ENCODE measurements at regions not wholly inside any gene's neighbourhood (a gene's known extent, or its start where the extent isn't known, plus 50 kb on each side); places are given as distances from the start of the nearest gene placed in this dataset.
"Not testable (repeated sequence)": the region's sequence is repeated elsewhere in the genome, so short reads cannot be mapped to it uniquely, and the experiment has no call there.

DNA sequence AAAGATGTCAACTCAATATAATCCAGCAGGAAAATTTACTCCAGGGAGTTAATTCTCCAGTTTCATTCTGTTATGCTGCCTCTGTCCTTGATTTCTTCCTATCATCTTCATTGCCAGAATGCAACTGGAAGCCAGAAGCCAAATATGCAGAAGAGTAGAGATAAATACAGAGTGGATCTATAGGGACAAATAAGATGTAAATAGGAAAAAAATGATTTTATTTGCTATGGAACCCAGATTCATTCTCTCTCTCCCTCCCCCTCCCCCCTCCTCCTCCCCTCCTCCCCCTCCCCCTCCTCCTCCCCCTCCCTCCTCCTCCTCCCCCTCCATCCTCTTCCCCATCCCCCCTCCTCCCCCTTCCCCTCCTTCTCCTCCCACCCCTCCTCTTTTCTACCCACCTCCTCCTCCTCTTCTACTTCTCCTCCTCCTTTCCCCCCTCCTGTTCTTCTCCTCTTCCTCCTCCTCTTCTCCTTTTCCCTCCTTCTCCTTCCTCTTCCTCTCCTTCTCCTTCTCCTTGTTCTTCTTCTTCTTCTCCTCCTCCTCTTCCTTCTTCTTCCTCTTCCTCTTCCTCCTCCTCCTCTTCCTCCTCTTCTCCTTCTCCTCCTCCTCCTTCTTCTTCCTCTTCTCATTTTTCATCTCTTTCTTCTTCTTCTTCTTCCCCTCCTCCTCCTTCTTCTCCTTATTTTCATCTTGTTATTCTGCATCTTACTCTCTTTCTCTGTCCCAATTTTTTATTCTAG, 306.4 kb downstream of the NUF2 start:
- ATAC-seq (no peak), DNase-seq (no peak)
- Mint-ChIP-seq H3K4me1 (ENCODE audit: low read depth) (no peaks in the 10 kb centered on the region), H3K36me3 (ENCODE audit: insufficient read depth) (no peaks in the 10 kb centered on the region), H3K9me3 (peaks cover 38% of the 10 kb centered on the region), H3K27me3 (ENCODE audit: low read depth) (no peaks in the 10 kb centered on the region), H3K4me3 (no peak overlapping the region)

DNA sequence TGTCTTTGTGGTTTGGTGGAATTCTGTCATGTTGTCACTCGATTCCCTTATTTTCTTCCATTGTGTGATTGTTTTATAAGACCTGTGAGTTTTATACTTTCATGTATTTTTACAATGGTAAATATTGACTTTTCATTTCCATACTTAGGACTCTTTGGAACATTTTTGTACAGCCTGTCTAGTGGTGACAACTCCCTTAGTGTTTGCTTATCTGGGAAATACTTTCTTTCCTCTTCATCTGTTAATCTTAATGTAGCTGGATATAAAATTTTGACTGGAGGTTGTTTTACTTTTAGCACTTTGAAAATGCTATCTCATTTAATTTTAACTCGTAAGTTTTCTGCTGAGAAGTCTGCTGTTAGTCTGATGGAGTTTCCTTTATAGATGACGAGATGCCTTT, 310.5 kb downstream of the NUF2 start:
- H3K9me3 Mint-ChIP-seq = peaks cover 46% of the 10 kb centered on the region
- no peak overlapping the region for H3K4me3 Mint-ChIP-seq
- no peaks in the 10 kb centered on the region for H3K27me3 Mint-ChIP-seq (ENCODE audit: low read depth)
- H3K4me1 Mint-ChIP-seq (ENCODE audit: low read depth) = no peaks in the 10 kb centered on the region
- ATAC-seq (no peak), DNase-seq (no peak)
- no peaks in the 10 kb centered on the region for H3K36me3 Mint-ChIP-seq (ENCODE audit: insufficient read depth)

DNA sequence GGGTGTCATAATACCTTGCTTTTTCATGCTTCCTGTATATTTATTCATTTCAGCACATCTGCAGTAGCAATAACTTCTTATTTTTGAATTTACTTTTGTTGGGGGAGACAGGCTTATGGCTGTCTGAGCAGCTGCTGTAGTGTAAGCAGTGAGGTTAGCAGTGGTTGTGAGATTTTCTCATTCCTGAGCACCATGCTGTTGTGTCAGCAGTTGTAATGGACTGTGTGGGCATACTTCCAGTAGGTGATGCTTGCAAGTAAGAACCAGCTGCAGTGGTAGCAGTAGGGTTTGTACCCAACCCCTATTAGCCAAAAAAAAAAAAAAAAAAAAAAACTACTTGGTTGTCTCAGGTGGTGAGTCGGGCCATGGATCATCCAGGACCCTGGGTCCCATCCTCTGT, 311.6 kb downstream of the NUF2 start:
- Mint-ChIP-seq H3K27me3 (ENCODE audit: low read depth) (no peaks in the 10 kb centered on the region), H3K9me3 (peaks cover 48% of the 10 kb centered on the region), H3K4me3 (no peak overlapping the region), H3K36me3 (ENCODE audit: insufficient read depth) (no peaks in the 10 kb centered on the region), H3K4me1 (ENCODE audit: low read depth) (no peaks in the 10 kb centered on the region)
- DNase-seq = no peak
- no peak for ATAC-seq

DNA sequence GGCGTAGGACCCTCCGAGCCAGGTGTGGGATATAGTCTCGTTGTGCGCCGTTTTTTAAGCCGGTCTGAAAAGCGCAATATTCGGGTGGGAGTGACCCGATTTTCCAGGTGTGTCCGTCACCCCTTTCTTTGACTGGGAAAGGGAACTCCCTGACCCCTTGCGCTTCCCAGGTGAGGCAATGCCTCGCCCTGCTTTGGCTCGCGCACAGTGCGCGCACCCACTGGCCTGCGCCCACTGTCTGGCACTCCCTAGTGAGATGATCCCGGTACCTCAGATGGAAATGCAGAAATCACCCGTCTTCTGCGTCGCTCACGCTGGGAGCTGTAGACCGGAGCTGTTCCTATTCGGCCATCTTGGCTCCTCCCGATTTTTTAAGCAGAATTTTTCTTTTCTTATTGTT, 323.9 kb downstream of the NUF2 start:
- not testable (repeated sequence) for H3K4me3 Mint-ChIP-seq; H3K4me1 Mint-ChIP-seq (ENCODE audit: low read depth); H3K36me3 Mint-ChIP-seq (ENCODE audit: insufficient read depth)

DNA sequence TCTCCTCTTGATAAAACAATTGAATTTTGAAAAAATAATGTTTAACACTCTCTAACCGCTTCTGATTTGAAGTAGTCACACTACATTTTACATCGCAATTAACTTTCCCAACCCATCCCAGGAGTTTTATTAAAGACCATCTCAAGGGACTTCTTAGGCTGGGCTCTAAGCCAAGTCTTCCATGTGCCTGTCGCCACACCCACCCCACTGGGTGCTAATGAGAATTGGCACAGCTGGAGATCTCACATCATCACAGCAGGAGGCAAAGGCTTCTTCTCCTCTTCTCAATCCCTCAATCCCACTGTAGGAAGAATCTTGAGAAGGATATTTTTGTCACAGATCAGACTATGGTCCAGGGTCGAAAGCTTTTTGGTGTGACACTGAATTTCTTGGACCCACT, 328.9 kb downstream of the NUF2 start:
- DNase-seq (no peak), ATAC-seq (no peak)
- Mint-ChIP-seq H3K4me1 (ENCODE audit: low read depth) (no peaks in the 10 kb centered on the region), H3K27me3 (ENCODE audit: low read depth) (no peaks in the 10 kb centered on the region), H3K9me3 (no peaks in the 10 kb centered on the region), H3K4me3 (no peak overlapping the region), H3K36me3 (ENCODE audit: insufficient read depth) (no peaks in the 10 kb centered on the region)

More for the DNA sequence above, 323.9 kb downstream of the NUF2 start:
- H3K9me3 Mint-ChIP-seq; DNase-seq; H3K27me3 Mint-ChIP-seq (ENCODE audit: low read depth); ATAC-seq: not testable (repeated sequence)

DNA sequence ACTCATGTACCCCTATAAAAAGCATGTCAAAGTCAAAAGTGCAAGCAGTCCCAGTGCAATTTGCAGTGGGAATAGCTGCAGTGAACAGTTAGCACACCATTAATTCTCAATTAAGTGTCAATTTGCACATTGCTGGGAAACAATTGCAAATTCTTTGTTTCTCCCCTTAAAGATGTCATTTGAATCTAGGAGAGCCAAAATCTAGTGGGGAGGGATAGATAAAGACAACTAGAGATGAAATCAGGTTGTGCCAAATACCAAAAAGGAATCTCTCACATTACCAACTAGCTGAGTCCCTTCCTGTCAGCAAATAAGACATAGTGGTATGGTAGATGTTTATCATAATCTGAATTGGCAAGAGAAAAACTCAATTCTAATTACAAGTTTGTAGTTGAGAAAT, 330.7 kb downstream of the NUF2 start:
- DNase-seq (no peak), ATAC-seq (no peak)
- H3K27me3 Mint-ChIP-seq (ENCODE audit: low read depth) = no peaks in the 10 kb centered on the region
- no peaks in the 10 kb centered on the region for H3K9me3 Mint-ChIP-seq
- H3K36me3 Mint-ChIP-seq (ENCODE audit: insufficient read depth) = no peaks in the 10 kb centered on the region
- H3K4me1 Mint-ChIP-seq (ENCODE audit: low read depth) = no peaks in the 10 kb centered on the region
- no peak overlapping the region for H3K4me3 Mint-ChIP-seq

DNA sequence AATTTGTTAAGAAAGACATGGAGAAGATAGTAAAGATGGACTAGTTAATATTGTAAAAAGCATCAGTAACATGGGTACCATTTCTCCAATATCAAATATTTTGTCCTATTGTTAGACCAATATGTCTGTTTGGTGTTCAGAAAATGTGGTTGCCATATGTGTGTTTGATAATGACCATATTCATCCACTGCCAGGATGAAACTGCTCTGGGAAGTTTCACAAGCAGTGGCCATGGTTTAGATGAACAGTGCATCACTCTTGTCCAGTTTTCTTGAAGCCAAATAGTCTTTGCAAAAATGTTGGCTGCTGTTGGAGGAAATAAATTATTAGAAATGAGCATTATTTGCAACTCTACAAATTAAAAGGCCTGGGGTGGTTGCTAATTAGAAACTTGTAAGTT, 333.8 kb downstream of the NUF2 start:
- Mint-ChIP-seq H3K4me3 (no peak overlapping the region), H3K9me3 (no peaks in the 10 kb centered on the region), H3K4me1 (ENCODE audit: low read depth) (no peaks in the 10 kb centered on the region), H3K27me3 (ENCODE audit: low read depth) (no peaks in the 10 kb centered on the region), H3K36me3 (ENCODE audit: insufficient read depth) (no peaks in the 10 kb centered on the region)
- DNase-seq (no peak), ATAC-seq (no peak)

DNA sequence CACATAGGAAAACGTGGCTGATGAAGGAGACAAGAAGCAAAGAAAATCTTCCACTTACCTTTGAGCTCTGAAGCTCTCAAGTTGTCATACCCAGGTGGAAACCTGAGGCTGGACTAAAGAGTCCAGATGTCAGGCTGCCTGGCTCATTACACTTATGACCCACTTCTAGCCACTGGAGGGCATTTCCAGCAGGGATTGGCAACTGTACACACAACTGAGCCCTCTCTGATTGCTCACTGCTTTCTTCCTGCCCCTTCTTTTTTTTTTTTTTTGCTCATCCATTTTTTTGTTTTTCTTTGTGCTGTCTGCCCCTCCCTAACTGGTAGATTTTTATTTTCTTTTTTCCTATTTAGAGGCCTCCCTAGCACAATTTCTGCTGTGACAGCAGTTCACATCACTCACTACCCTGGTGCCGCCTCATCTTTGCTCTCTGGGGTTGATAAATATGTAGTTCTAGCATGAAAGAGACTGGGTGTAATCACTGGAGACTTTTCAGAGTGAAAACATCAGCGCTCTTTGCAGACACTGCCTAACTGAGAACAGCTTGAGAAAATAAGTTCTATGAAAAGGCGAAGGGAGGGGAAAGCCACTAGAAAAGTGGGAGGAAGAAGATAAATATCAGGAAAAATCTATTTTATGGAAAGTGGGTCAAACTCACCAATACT, 334.5 kb downstream of the NUF2 start:
- Mint-ChIP-seq H3K9me3 (no peaks in the 10 kb centered on the region), H3K4me1 (ENCODE audit: low read depth) (no peaks in the 10 kb centered on the region), H3K27me3 (ENCODE audit: low read depth) (no peaks in the 10 kb centered on the region), H3K36me3 (ENCODE audit: insufficient read depth) (no peaks in the 10 kb centered on the region), H3K4me3 (no peak overlapping the region)
- DNase-seq = no peak
- no peak for ATAC-seq

DNA sequence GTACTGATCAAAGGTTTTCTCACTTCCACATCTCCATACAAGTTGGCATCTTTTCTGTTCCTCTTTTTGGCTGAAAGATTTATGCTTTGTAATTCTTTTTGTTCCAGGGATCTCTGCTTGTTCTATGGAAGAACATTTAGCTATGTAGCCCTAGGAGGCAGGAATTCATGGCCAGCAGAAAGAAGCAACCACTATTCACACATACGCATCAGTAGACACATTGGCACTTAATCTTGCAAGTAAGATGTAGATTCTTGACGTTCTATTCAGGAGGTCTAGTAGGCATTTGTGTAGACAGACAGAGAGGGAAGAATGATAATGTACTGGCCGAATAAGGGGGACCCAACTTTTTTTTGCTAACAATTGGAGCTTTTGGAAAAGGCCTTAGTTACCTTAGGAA, 336.0 kb downstream of the NUF2 start:
- no peaks in the 10 kb centered on the region for H3K36me3 Mint-ChIP-seq (ENCODE audit: insufficient read depth)
- H3K9me3 Mint-ChIP-seq = no peaks in the 10 kb centered on the region
- ATAC-seq (no peak), DNase-seq (no peak)
- H3K4me3 Mint-ChIP-seq = no peak overlapping the region
- no peaks in the 10 kb centered on the region for H3K4me1 Mint-ChIP-seq (ENCODE audit: low read depth)
- no peaks in the 10 kb centered on the region for H3K27me3 Mint-ChIP-seq (ENCODE audit: low read depth)

DNA sequence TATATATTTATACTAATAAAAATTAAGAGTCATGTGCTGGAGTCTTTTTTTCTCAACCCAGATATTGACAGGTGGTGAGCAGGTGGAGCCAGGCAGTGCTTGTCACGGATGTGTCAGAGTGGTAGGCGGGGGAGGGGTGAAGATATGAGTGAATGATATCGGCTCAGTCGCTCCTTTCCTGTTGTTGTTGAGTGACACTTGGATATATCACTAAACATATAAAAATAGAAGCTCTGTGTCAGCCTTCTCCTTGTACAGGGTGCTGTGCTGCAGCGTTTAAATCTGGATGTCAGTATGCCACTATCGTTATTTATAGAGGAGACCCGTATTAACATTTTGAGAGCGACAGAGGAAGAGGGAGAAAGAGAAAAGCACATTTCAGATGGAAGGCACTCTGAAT, 339.6 kb downstream of the NUF2 start:
- no peak for ATAC-seq
- DNase-seq = no peak
- Mint-ChIP-seq H3K4me3 (no peak overlapping the region), H3K27me3 (ENCODE audit: low read depth) (no peaks in the 10 kb centered on the region), H3K9me3 (no peaks in the 10 kb centered on the region), H3K36me3 (ENCODE audit: insufficient read depth) (no peaks in the 10 kb centered on the region), H3K4me1 (ENCODE audit: low read depth) (no peaks in the 10 kb centered on the region)

DNA sequence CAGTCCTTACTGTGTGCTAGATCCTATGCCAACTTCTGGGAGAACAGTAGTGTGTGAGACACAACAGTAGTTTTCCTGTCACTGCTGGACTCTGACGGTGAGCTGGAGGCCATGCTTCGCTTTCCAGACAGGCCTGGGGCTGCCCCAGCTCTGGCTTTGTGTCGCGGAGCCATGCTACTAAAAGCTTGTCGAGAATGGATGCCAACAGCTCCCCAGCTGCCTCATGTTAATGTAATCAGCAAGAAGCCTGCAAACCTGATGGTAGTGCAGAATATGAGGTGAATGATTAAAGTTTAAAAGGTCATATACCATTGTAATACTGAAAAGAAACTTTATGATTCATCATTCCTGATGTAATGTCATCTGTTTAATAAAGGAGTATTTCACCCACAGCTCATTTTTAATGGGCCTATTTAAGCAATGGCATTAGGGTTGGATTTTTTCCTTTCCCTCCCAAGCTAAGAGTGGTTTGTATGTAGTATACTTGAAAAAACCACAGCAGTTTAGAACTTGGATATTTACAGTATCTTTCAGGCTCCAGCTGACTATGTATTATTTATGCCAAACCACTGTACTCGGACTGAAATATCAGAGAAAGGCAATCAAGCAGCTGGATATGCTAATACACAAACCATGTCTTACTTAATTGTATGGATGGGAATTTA, 343.0 kb downstream of the NUF2 start:
- no peak for ATAC-seq
- Mint-ChIP-seq H3K4me1 (ENCODE audit: low read depth) (no peaks in the 10 kb centered on the region), H3K27me3 (ENCODE audit: low read depth) (no peaks in the 10 kb centered on the region), H3K4me3 (no peak overlapping the region), H3K9me3 (no peaks in the 10 kb centered on the region), H3K36me3 (ENCODE audit: insufficient read depth) (no peaks in the 10 kb centered on the region)
- no peak for DNase-seq

DNA sequence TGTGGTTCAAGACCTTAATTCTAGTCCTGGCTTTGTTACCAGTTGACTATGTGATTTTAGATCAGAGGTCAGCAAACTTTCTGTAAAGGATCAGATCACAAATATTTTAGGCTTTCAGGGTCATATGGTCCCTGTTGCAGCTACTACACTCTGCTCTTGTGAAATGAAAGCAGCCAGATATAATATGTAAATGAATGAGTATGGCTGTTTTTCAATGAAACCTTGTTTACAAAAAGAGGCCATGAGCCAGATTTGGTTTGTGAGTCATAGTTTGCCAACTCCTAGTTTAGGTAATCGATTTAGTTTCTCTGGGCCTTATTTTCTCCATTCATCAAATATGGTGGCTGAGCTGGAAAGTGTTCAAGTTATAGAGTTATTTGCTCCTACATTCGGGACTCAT, 346.7 kb downstream of the NUF2 start:
- DNase-seq (no peak), ATAC-seq (no peak)
- H3K4me3 Mint-ChIP-seq = no peak overlapping the region
- no peaks in the 10 kb centered on the region for H3K36me3 Mint-ChIP-seq (ENCODE audit: insufficient read depth)
- H3K27me3 Mint-ChIP-seq (ENCODE audit: low read depth) = no peaks in the 10 kb centered on the region
- H3K9me3 Mint-ChIP-seq = no peaks in the 10 kb centered on the region
- no peaks in the 10 kb centered on the region for H3K4me1 Mint-ChIP-seq (ENCODE audit: low read depth)

DNA sequence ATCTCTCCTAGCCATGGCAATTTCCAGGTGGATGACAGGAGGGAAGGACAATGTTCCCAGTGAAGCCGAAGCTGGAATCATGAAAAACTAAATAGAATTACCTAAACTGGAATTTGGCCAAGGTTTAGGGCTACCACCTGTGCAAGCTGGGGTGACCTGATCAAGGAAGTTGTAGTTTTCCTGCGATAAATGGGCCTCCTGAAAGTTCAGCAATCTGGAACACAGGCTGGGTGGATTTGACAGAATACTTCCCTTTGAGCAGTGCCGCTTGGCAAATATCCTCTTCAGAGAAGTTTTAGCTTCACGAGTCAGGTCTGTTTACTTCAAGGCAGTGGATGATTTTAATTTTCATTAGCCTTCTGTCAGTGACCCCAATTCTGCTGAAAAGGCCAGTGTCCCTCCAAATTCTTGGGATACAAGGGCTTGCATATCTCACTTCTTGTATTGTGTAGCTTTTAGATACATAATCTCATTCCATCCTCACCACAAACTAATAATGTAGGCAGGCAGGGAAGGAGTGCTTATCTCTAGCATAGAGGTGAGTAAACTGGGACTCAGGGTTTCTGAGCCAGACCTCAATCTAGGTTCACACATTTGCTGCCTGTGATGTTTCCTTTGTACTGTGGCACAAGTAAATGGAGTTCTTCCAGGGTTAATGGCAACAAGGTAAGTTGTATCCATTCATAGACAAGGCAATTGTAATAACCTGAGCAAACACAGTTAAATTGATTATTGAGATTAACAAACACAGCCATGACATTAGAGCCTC, 349.4 kb downstream of the NUF2 start:
- ATAC-seq = no peak
- no peak for DNase-seq
- H3K4me1 Mint-ChIP-seq (ENCODE audit: low read depth) = no peaks in the 10 kb centered on the region
- no peaks in the 10 kb centered on the region for H3K27me3 Mint-ChIP-seq (ENCODE audit: low read depth)
- H3K4me3 Mint-ChIP-seq = no peak overlapping the region
- no peaks in the 10 kb centered on the region for H3K36me3 Mint-ChIP-seq (ENCODE audit: insufficient read depth)
- no peaks in the 10 kb centered on the region for H3K9me3 Mint-ChIP-seq

DNA sequence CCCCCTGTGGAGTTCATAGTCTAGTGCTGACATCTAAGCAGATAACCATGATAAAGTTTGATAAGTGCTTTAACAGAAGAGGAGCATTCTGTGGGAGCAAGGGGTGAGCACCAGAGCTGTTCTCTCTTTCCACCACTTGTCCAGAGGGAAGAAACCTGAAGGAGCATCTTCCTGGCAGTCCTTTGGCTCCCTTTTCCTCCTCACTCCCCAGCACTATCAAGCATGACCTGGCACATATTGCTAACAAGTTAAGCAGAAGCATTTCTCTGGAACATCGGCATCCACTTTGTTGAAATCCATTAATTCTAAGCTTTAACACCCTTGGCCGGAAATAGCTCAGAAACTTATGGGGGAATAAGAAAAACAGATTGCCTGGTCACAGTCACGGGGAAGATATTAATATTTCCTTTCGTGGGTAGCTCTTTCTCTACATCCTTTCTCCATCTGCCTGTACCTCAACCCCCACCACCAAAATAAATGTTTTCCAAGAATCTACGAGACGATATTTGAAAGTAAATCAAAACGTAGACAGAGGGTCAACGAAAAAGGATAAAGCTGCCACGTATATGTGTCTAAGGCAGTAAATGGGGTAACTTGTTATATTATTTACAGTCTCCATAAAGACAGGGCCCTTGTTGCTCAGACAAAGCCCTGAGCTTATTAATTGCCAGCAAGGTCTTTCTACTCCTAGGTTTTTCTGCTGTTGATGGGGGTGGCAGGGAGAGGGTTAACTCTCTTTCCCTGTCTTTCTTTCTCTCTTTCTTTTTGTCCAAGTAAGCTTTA, 351.4 kb downstream of the NUF2 start:
- Mint-ChIP-seq H3K27me3 (ENCODE audit: low read depth) (no peaks in the 10 kb centered on the region), H3K4me1 (ENCODE audit: low read depth) (no peaks in the 10 kb centered on the region), H3K36me3 (ENCODE audit: insufficient read depth) (no peaks in the 10 kb centered on the region), H3K4me3 (no peak overlapping the region), H3K9me3 (no peaks in the 10 kb centered on the region)
- ATAC-seq (no peak), DNase-seq (no peak)
